ENCODE measurements at regions not wholly inside any gene's neighbourhood (a gene's known extent, or its start where the extent isn't known, plus 50 kb on each side); places are given as distances from the start of the nearest gene placed in this dataset.

GRCh38 chr1:170219163-170219562, 73.4 kb downstream of the NTMT2 start:
- no peak for TF ChIP-seq CTCF (IDR thresholded peaks at IDR 0.05; ENCODE audit: control extremely low read depth in 1 of 3, insufficient read depth in 1 of 3, low read depth in 1 of 3, low read length in 3 of 3)
- no peak for TF ChIP-seq POLR2AphosphoS5 (IDR thresholded peaks at IDR 0.05; ENCODE audit: low read depth, low read length)
- TF ChIP-seq SRF (IDR thresholded peaks at IDR 0.05; ENCODE audit: low read depth, low read length): no peak
- no peak for TF ChIP-seq POLR2A (IDR thresholded peaks at IDR 0.05; ENCODE audit: control extremely low read depth in 1 of 2, low read depth in 2 of 2, low read length in 2 of 2)
- TF ChIP-seq SP1 (IDR thresholded peaks at IDR 0.05; ENCODE audit: low read depth, low read length): no peak
- no peak for TF ChIP-seq JUN (IDR thresholded peaks at IDR 0.05; ENCODE audit: low read depth, low read length)
- TF ChIP-seq TCF12 (IDR thresholded peaks at IDR 0.05; ENCODE audit: low read depth, low read length): no peak
- TF ChIP-seq MAX (IDR thresholded peaks at IDR 0.05): no peak

Measured in H1 (cell line).